Prostate gland (tissue), 2 donors: ENCODE measurements at regions not wholly inside any gene's neighbourhood (a gene's known extent, or its start where the extent isn't known, plus 50 kb on each side); places are given as distances from the start of the nearest gene placed in this dataset.

Experiments used
- POLR2A ChIP-seq: fragments of 450-650 bp; IDR thresholded peaks from one replicate; pipeline ENCODE4 v1.6.1; 2016; ENCODE audit warnings: antibody characterized with exemption, mild to moderate bottlenecking
- TF ChIP-seq, protein P1 (sequence below), 4 experiments: fragments of 200-600 bp in 2 of 4; fragments of 450-650 bp in 2 of 4; sonication (generic) in 2 of 4; IDR thresholded peaks; 1 replicate in 3 of 4; 2 replicates in 1 of 4; pipeline ENCODE4 v1.5.1; 2016 to 2019; ENCODE audit warnings: antibody characterized with exemption in 4 of 4, mild to moderate bottlenecking in 2 of 4, moderate library complexity in 2 of 4

DNA sequence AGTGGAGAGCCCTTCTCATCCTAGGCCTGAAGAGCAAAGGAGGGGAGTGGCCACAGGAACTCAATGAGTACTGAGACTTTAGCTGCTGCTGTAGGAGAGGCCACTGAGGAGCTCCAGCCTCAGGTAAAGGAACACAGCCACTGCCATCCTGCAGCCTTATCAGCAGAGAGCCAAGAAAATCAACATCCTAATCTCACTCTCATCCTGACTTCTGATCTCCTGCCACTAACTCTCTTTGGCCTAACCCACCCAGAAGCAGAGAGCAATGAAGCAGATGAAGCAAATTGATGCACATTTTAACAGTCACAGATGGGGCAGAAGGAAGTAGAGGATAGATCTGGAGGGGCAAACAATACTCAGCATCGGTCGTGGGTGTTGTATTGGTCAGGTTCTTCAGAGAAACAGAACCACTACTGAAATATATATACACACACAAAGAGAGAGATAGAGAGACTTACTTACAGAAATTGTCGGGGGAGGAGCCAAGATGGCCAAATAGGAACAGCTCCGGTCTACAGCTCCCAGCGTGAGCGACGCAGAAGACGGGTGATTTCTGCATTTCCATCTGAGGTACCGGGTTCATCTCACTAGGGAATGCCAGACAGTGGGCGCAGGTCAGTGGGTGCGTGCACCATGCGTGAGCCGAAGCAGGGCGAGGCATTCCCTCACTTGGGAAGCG is 297.6 kb downstream of the MTERF1 start:
- no peak for TF ChIP-seq POLR2A
- TF ChIP-seq, protein P1, sequence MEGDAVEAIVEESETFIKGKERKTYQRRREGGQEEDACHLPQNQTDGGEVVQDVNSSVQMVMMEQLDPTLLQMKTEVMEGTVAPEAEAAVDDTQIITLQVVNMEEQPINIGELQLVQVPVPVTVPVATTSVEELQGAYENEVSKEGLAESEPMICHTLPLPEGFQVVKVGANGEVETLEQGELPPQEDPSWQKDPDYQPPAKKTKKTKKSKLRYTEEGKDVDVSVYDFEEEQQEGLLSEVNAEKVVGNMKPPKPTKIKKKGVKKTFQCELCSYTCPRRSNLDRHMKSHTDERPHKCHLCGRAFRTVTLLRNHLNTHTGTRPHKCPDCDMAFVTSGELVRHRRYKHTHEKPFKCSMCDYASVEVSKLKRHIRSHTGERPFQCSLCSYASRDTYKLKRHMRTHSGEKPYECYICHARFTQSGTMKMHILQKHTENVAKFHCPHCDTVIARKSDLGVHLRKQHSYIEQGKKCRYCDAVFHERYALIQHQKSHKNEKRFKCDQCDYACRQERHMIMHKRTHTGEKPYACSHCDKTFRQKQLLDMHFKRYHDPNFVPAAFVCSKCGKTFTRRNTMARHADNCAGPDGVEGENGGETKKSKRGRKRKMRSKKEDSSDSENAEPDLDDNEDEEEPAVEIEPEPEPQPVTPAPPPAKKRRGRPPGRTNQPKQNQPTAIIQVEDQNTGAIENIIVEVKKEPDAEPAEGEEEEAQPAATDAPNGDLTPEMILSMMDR (IDR thresholded peaks at IDR 0.05): no peak
